GM23338 (cell line): ENCODE measurements at regions not wholly inside any gene's neighbourhood (a gene's known extent, or its start where the extent isn't known, plus 50 kb on each side); places are given as distances from the start of the nearest gene placed in this dataset.

ENCODE experiments used
- ATAC-seq: fragments of 200-7000 bp; cut with Tn5 transposase; 3 replicates; pipeline ENCODE4 v1.9.1; 2020
- DNase-seq: peaks from one replicate; pipeline ENCODE4 v3.0.0-alpha.2; 2015; ENCODE audit warnings: low spot score
- H2AFZ ChIP-seq: fragments of 200-600 bp; sonication (generic); 2 replicates; pipeline ENCODE4 v1.8.0; 2016; ENCODE audit warnings: antibody characterized with exemption, mild to moderate bottlenecking, moderate library complexity
- H3F3A ChIP-seq: fragments of 200-600 bp; sonication (generic); replicated peaks from 2 replicates; pipeline ENCODE4 v1.8.0; 2017; ENCODE audit warnings: antibody characterized with exemption, mixed run types, low read depth
- H3K27ac ChIP-seq: fragments of 200-600 bp; sonication (generic); 2 replicates; pipeline ENCODE4 v1.6.1; 2016; ENCODE audit warnings: low read depth
- H3K27me3 ChIP-seq: fragments of 200-600 bp; sonication (generic); 2 replicates; pipeline ENCODE4 v1.8.0; 2016; ENCODE audit warnings: mild to moderate bottlenecking, mixed run types, moderate library complexity; ENCODE audit not compliant: insufficient read depth
- H3K36me3 ChIP-seq: fragments of 200-600 bp; sonication (generic); 2 replicates; pipeline ENCODE4 v1.8.0; 2016; ENCODE audit warnings: mild to moderate bottlenecking; ENCODE audit not compliant: insufficient read depth
- H3K4me1 ChIP-seq: fragments of 200-600 bp; sonication (generic); 2 replicates; pipeline ENCODE4 v1.8.0; 2016; ENCODE audit warnings: mild to moderate bottlenecking, moderate library complexity; ENCODE audit not compliant: insufficient read depth
- H3K4me2 ChIP-seq: fragments of 200-600 bp; sonication (generic); 2 replicates; pipeline ENCODE4 v1.7.1; 2017; ENCODE audit warnings: mixed run types
- H3K4me3 ChIP-seq: fragments of 200-600 bp; sonication (generic); 2 replicates; pipeline ENCODE4 v1.6.1; 2016; ENCODE audit warnings: mixed run types
- H3K79me2 ChIP-seq: fragments of 200-600 bp; sonication (generic); replicated peaks from 2 replicates; pipeline ENCODE4 v1.8.0; 2017; ENCODE audit warnings: mild to moderate bottlenecking; ENCODE audit not compliant: insufficient read depth
- H3K9me2 ChIP-seq: fragments of 200-600 bp; sonication (generic); 2 replicates; pipeline ENCODE4 v1.8.0; 2017; ENCODE audit not compliant: insufficient read depth
- H4K20me1 ChIP-seq: fragments of 200-600 bp; sonication (generic); replicated peaks from 2 replicates; pipeline ENCODE4 v1.8.0; 2017; ENCODE audit warnings: mild to moderate bottlenecking; ENCODE audit not compliant: insufficient read depth
- H3K27ac Mint-ChIP-seq: 2 replicates; pipeline ENCODE4 v1.8.0; 2020; ENCODE audit warnings: inconsistent platforms, mild to moderate bottlenecking, moderate library complexity, mixed read lengths
- H3K27me3 Mint-ChIP-seq: 3 replicates; pipeline ENCODE4 v1.8.0; 2022; ENCODE audit warnings: low read depth, mild to moderate bottlenecking, moderate library complexity, mixed read lengths, inconsistent platforms; ENCODE audit not compliant: insufficient read depth, poor library complexity
- H3K36me3 Mint-ChIP-seq: 3 replicates; pipeline ENCODE4 v1.8.0; 2021; ENCODE audit warnings: low read depth, mild to moderate bottlenecking, inconsistent platforms, moderate library complexity, mixed read lengths
- H3K4me1 Mint-ChIP-seq: 3 replicates; pipeline ENCODE4 v1.8.0; 2020; ENCODE audit warnings: mild to moderate bottlenecking, inconsistent platforms, mixed read lengths
- H3K4me3 Mint-ChIP-seq: 3 replicates; pipeline ENCODE4 v1.8.0; 2021; ENCODE audit warnings: moderate library complexity, mild to moderate bottlenecking, inconsistent platforms, mixed read lengths
- H3K9me3 Mint-ChIP-seq: 3 replicates; pipeline ENCODE4 v1.8.0; 2020; ENCODE audit warnings: moderate library complexity, mild to moderate bottlenecking, inconsistent platforms, mixed read lengths
- CREB1 ChIP-seq: fragments of 250-450 bp; sonication (Bioruptor Pico); IDR thresholded peaks from 2 replicates; pipeline ENCODE4 v1.5.0; 2020; ENCODE audit warnings: low read depth, mild to moderate bottlenecking, moderate library complexity
- ETS1 ChIP-seq: IDR thresholded peaks from 2 replicates; pipeline ENCODE4 v1.6.1; 2016; ENCODE audit warnings: antibody characterized with exemption
- EZH2 ChIP-seq: fragments of 200-600 bp; sonication (generic); IDR thresholded peaks from one replicate; pipeline ENCODE4 v1.8.0; 2017; ENCODE audit warnings: antibody characterized with exemption, mild to moderate bottlenecking, low read depth; ENCODE audit not compliant: unreplicated experiment
- JUNB ChIP-seq: IDR thresholded peaks from one replicate; pipeline ENCODE4 v1.6.1; 2016; ENCODE audit warnings: antibody characterized with exemption; ENCODE audit not compliant: unreplicated experiment
- POLR2AphosphoS5 ChIP-seq: IDR thresholded peaks from 2 replicates; pipeline ENCODE4 v1.6.1; 2016; ENCODE audit warnings: antibody characterized with exemption, low read depth
- ZNF114 ChIP-seq: fragments of 250-450 bp; sonication (Bioruptor Pico); IDR thresholded peaks from 2 replicates; pipeline ENCODE4 v1.5.0; 2020; ENCODE audit warnings: mild to moderate bottlenecking, moderate library complexity
- ZNF331 ChIP-seq: fragments of 250-450 bp; sonication (Bioruptor Pico); IDR thresholded peaks from 2 replicates; pipeline ENCODE4 v1.5.0; 2020; ENCODE audit warnings: low read depth, mild to moderate bottlenecking, moderate library complexity
- ZNF462 ChIP-seq: fragments of 250-450 bp; sonication (Bioruptor Pico); IDR thresholded peaks from 2 replicates; pipeline ENCODE4 v1.5.0; 2020; ENCODE audit warnings: mild to moderate bottlenecking, moderate library complexity

GRCh38 chr14:22105624-22106006, 432.0 kb upstream of the OR4E1 start (continued):
- TF ChIP-seq ZNF462 (CRISPR knock-in tag) (no peak), ZNF114 (CRISPR knock-in tag) (no peak), ZNF331 (CRISPR knock-in tag) (no peak), JUNB (no peak), ETS1 (no peak), CREB1 (CRISPR knock-in tag) (no peak)

GRCh38 chr14:22105006-22105623, 431.5 kb upstream of the OR4E1 start:
- H3K27me3 ChIP-seq, result no peaks in the 10 kb centered on the region
- no peaks in the 10 kb centered on the region for H3K4me1 ChIP-seq
- DNase-seq (no peak), ATAC-seq (no peak)
- no peak overlapping the region for H3K4me3 ChIP-seq
- H3K79me2 ChIP-seq, result no peaks in the 10 kb centered on the region
- H3F3A ChIP-seq, result no peaks in the 10 kb centered on the region
- no peak overlapping the region for H3K4me2 ChIP-seq
- no peaks in the 10 kb centered on the region for H3K9me3 Mint-ChIP-seq
- no peaks in the 10 kb centered on the region for H4K20me1 ChIP-seq
- no peaks in the 10 kb centered on the region for H3K4me1 Mint-ChIP-seq
- H3K27ac ChIP-seq, result no peak overlapping the region
- no peaks in the 10 kb centered on the region for H3K36me3 Mint-ChIP-seq
- H3K27me3 Mint-ChIP-seq, result no peaks in the 10 kb centered on the region
- peak overlapping the region; percentile 15; the same call in 1 of the 2 replicates for H2AFZ ChIP-seq
- H3K36me3 ChIP-seq, result no peaks in the 10 kb centered on the region
- no peak overlapping the region for H3K27ac Mint-ChIP-seq
- H3K9me2 ChIP-seq, result no peaks in the 10 kb centered on the region
- H3K4me3 Mint-ChIP-seq, result no peak overlapping the region
- no peak for TF ChIP-seq EZH2
- no peak for TF ChIP-seq ZNF462 (CRISPR knock-in tag)
- no peak for TF ChIP-seq POLR2AphosphoS5
- TF ChIP-seq JUNB, result no peak
